K562 (cell line): ENCODE measurements at regions not wholly inside any gene's neighbourhood (a gene's known extent, or its start where the extent isn't known, plus 50 kb on each side); places are given as distances from the start of the nearest gene placed in this dataset.

Experiments
- CBFB ChIP-seq: sonication (generic); formaldehyde crosslinking; IDR thresholded peaks from 2 replicates; pipeline ENCODE4 v1.4.0; 2020; ENCODE audit warnings: mild to moderate bottlenecking, missing genetic modification reagents
- CBX5 ChIP-seq: IDR thresholded peaks from 2 replicates; pipeline ENCODE4 v1.6.1; 2014; ENCODE audit warnings: low read depth, borderline replicate concordance
- PHB ChIP-seq: fragments of 250-450 bp; sonication (Bioruptor Pico); IDR thresholded peaks from 2 replicates; pipeline ENCODE4 v1.5.0; 2021
- TAF15 ChIP-seq: fragments of 200-400 bp; formaldehyde crosslinking; IDR thresholded peaks from 2 replicates; pipeline ENCODE4 v1.6.1; 2017; ENCODE audit warnings: mild to moderate bottlenecking, low read depth, low read length, moderate library complexity
- TCF3 ChIP-seq: sonication (generic); formaldehyde crosslinking; IDR thresholded peaks from 2 replicates; pipeline ENCODE4 v1.4.0; 2020; ENCODE audit warnings: mild to moderate bottlenecking, missing genetic modification reagents
- ZNF316 ChIP-seq: fragments of 450-650 bp; IDR thresholded peaks from 2 replicates; pipeline ENCODE4 v1.6.1; 2016
- ZNF445 ChIP-seq: fragments of 250-450 bp; sonication (Bioruptor Pico); IDR thresholded peaks from 2 replicates; pipeline ENCODE4 v1.4.0; 2020; ENCODE audit warnings: low read depth, mild to moderate bottlenecking, moderate library complexity
- ZNF778 ChIP-seq: fragments of 450-650 bp; formaldehyde crosslinking; IDR thresholded peaks from 2 replicates; pipeline ENCODE4 v1.4.0; 2020; ENCODE audit warnings: mild to moderate bottlenecking, moderate library complexity
- TF ChIP-seq, protein P1 (sequence below), 2 experiments: fragments of 450-650 bp; conservative IDR thresholded peaks; 2 replicates each; pipeline ENCODE4 v1.6.1; 2017; ENCODE audit warnings: mild to moderate bottlenecking in 2 of 2, moderate library complexity in 2 of 2
- TF ChIP-seq, protein P2 (sequence below), 2 experiments: fragments of 450-650 bp in 1 of 2; sonication (generic) in 1 of 2; formaldehyde crosslinking in 1 of 2; IDR thresholded peaks in 1 of 2; conservative IDR thresholded peaks in 1 of 2; 2 replicates each; pipeline versions ENCODE4 v1.6.1 to v1.8.1; 2016 to 2023; ENCODE audit warnings: mild to moderate bottlenecking in 2 of 2, moderate library complexity in 2 of 2, inconsistent platforms in 1 of 2, missing genetic modification reagents in 1 of 2

DNA sequence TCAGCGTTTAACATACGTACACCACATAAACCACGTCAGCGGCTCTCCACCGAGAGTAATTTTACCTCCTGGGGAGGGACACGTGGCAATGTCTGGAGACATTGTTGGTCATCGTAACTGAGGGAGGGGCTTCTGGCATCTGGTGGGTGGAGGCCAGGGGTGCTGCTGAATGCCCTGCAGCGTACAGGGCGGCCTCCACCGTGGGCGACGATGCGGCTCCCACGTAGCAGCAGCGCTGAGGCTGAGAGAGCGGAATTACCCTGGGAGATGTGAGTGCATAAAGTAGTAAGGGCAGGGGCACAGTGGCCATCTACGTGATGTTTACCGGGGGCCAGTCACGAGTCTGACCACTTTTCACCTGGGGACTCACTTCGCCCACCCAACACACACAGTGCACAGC, 212.4 kb downstream of the RBFOX3 start (continued):
- TF ChIP-seq, protein P1, sequence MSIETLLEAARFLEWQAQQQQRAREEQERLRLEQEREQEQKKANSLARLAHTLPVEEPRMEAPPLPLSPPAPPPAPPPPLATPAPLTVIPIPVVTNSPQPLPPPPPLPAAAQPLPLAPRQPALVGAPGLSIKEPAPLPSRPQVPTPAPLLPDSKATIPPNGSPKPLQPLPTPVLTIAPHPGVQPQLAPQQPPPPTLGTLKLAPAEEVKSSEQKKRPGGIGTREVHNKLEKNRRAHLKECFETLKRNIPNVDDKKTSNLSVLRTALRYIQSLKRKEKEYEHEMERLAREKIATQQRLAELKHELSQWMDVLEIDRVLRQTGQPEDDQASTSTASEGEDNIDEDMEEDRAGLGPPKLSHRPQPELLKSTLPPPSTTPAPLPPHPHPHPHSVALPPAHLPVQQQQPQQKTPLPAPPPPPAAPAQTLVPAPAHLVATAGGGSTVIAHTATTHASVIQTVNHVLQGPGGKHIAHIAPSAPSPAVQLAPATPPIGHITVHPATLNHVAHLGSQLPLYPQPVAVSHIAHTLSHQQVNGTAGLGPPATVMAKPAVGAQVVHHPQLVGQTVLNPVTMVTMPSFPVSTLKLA (conservative IDR thresholded peaks at IDR 0.05) = no peak
- TF ChIP-seq ZNF778 (CRISPR knock-in tag) = no peak
- no peak for TF ChIP-seq CBX5
- no peak for TF ChIP-seq ZNF316
- TF ChIP-seq TAF15 = no peak
- no peak for TF ChIP-seq TCF3 (CRISPR knock-in tag)
- TF ChIP-seq, protein P2, sequence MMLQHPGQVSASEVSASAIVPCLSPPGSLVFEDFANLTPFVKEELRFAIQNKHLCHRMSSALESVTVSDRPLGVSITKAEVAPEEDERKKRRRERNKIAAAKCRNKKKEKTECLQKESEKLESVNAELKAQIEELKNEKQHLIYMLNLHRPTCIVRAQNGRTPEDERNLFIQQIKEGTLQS (IDR thresholded peaks at IDR 0.05) = no peak
- TF ChIP-seq, protein P2 (CRISPR knock-in tag; conservative IDR thresholded peaks at IDR 0.05) = no peak
- no peak for TF ChIP-seq CBFB (CRISPR knock-in tag)
- no peak for TF ChIP-seq PHB (CRISPR knock-in tag)
- no peak for TF ChIP-seq ZNF445 (CRISPR knock-in tag)
- TF ChIP-seq, all 486 proteins: peak for 0
